ENCODE measurements at regions not wholly inside any gene's neighbourhood (a gene's known extent, or its start where the extent isn't known, plus 50 kb on each side); places are given as distances from the start of the nearest gene placed in this dataset.
"Not testable (repeated sequence)": the region's sequence is repeated elsewhere in the genome, so short reads cannot be mapped to it uniquely, and the experiment has no call there.

GRCh38 chr16:29235836-29236370, 170.6 kb downstream of the NPIPB11 start:
- TF ChIP-seq, protein P1, sequence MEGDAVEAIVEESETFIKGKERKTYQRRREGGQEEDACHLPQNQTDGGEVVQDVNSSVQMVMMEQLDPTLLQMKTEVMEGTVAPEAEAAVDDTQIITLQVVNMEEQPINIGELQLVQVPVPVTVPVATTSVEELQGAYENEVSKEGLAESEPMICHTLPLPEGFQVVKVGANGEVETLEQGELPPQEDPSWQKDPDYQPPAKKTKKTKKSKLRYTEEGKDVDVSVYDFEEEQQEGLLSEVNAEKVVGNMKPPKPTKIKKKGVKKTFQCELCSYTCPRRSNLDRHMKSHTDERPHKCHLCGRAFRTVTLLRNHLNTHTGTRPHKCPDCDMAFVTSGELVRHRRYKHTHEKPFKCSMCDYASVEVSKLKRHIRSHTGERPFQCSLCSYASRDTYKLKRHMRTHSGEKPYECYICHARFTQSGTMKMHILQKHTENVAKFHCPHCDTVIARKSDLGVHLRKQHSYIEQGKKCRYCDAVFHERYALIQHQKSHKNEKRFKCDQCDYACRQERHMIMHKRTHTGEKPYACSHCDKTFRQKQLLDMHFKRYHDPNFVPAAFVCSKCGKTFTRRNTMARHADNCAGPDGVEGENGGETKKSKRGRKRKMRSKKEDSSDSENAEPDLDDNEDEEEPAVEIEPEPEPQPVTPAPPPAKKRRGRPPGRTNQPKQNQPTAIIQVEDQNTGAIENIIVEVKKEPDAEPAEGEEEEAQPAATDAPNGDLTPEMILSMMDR (IDR thresholded peaks at IDR 0.05; ENCODE audit: low read depth, low read length), result not testable (repeated sequence)
- TF ChIP-seq POLR2A (IDR thresholded peaks at IDR 0.05; ENCODE audit: extremely low read depth, insufficient read length), result not testable (repeated sequence)
